Fibroblast of the aortic adventitia (primary cell): ENCODE measurements at regions not wholly inside any gene's neighbourhood (a gene's known extent, or its start where the extent isn't known, plus 50 kb on each side); places are given as distances from the start of the nearest gene placed in this dataset.

Experiments used
- DNase-seq: peaks from one replicate; pipeline ENCODE4 v3.0.0-alpha.2; 2010; ENCODE audit warnings: low read depth
- H3K4me3 ChIP-seq: 2 replicates; pipeline ENCODE4 v1.5.1; 2011; ENCODE audit warnings: low read depth, mild to moderate bottlenecking, control low read depth, low read length, moderate library complexity
- TF ChIP-seq, protein P1 (sequence below): IDR thresholded peaks from 2 replicates; pipeline ENCODE4 v1.5.1; 2011; ENCODE audit warnings: mild to moderate bottlenecking, low read length, control low read depth, inconsistent platforms; ENCODE audit not compliant: insufficient read depth

DNA sequence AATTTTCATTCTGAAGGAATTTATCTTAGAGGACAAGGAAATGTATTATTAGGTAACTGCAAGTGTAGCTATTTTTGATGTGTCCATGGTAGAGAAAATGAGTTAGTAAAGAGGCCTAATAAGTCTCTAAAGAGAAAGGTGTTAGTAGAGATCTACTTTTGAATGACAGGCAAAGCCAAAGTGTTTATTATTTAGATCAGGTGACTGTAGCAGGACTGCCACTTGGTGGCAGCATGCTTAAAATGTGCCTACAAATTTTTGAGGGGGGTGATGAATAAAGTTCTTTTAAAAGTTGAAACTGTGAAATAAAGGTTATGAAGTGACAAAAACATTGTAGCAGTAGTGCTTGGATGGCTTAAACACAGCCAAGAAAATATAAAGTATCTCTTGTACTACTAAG is 421.5 kb upstream of the MEIS1 start:
- no peak for DNase-seq
- TF ChIP-seq, protein P1, sequence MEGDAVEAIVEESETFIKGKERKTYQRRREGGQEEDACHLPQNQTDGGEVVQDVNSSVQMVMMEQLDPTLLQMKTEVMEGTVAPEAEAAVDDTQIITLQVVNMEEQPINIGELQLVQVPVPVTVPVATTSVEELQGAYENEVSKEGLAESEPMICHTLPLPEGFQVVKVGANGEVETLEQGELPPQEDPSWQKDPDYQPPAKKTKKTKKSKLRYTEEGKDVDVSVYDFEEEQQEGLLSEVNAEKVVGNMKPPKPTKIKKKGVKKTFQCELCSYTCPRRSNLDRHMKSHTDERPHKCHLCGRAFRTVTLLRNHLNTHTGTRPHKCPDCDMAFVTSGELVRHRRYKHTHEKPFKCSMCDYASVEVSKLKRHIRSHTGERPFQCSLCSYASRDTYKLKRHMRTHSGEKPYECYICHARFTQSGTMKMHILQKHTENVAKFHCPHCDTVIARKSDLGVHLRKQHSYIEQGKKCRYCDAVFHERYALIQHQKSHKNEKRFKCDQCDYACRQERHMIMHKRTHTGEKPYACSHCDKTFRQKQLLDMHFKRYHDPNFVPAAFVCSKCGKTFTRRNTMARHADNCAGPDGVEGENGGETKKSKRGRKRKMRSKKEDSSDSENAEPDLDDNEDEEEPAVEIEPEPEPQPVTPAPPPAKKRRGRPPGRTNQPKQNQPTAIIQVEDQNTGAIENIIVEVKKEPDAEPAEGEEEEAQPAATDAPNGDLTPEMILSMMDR, result no peak
- no peak overlapping the region for H3K4me3 ChIP-seq

DNA sequence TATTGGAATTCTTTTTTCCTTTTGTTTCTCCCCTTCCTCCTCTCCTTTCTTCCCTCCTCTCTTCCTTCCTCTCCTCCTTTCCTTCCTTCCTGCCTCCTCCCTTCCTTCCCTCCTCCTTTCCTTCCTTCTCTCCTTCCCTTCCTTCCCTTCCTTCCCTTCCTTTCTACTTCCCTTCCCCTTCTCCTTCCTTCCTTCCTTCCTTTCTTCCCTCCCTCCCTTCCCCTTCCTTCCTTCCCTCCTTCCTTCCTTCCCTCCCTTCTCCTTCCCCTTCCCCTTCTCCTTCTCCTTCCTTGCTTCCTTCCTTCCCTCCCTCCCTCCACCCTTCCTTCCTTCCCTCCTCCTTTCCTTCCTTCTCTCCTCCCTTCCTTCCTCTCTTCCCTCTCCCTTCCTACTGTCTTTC is 431.0 kb upstream of the MEIS1 start:
- DNase-seq, result no peak
- TF ChIP-seq, protein P1, result no peak
- no peak overlapping the region for H3K4me3 ChIP-seq

- TF ChIP-seq, protein P1, result no peak
- DNase-seq, result no peak
- H3K4me3 ChIP-seq, result no peak overlapping the region
Observed at GRCh38 chr2:66001538-66001937, 433.4 kb upstream of the MEIS1 start.

DNA sequence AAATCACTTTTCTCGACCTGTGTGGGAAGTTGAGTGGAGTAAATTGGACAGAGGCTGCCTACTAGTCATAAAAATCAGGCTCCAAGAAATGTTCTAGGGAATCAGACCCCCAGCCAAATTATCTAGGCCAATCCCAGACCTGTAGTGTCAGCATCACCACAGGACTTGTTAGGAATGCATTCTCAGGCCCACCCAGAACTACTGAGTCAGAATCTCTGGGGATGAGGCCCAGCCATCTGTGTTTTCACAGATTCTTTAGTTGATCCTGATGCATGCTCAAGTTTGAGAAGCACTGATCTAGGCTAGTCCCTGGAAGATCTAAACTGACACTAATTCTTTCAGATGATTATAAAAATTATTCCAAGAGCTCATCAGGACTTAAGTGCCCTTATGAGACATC is 434.0 kb upstream of the MEIS1 start:
- TF ChIP-seq, protein P1, result no peak
- DNase-seq, result no peak
- H3K4me3 ChIP-seq, result no peak overlapping the region

DNA sequence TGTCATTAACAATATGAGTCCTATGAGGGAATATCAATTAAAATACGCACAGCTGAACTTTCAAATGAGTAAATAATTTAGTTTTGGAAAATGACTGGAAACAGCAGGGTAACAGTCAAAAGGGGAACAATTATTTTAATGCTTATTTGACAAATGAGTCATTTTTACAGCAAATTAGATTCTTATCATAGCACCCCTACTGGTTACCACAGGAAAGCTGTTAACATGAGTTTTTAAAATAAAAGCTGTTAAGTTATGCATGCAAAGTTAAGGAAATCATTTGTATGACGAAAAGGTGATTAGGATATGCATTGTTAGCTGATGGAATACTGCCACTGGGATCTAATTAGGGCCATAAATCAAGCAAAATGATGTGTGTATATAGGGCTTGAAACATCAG is 435.1 kb upstream of the MEIS1 start:
- DNase-seq, result no peak
- H3K4me3 ChIP-seq, result no peak overlapping the region
- TF ChIP-seq, protein P1, result no peak

DNA sequence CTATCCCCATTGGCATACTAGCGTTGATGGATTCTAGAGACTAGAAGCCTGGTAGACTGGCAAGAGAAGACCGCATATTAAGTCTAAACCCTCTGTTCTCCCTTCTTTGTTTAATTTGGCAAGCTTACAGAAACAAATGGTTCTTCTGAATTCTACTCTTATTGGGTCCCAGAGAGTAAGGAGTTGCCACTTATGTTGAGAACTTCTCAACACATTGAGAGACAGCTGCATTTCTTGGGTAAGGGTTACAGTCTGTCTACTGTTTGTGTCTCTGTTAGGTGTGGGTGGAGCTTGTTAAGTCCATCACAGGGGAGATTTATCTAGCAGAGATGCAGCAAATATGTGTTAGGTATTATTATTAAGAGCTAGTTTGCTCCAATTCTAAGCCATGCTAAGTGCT is 435.8 kb upstream of the MEIS1 start:
- no peak overlapping the region for H3K4me3 ChIP-seq
- TF ChIP-seq, protein P1, result no peak
- no peak for DNase-seq

DNA sequence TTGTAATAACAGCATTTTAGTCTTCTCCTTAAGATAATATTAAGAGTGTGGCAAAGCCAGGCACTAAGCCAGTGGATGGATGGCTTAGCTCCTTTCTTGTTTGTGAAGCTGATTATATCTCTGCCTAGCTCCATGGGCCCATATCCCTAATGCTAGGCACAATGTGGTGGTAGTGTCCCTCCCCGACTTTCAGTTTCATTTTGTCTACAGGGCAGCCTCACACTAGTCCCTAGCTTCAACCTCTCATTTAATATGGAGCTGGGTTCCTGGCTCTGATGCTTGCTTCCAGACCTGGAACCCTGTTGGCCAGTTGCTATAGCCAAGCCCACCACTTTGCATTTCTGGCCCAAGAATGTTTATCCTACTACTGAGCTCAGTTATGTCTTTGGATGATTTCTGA is 437.0 kb upstream of the MEIS1 start:
- DNase-seq, result no peak
- TF ChIP-seq, protein P1, result no peak
- H3K4me3 ChIP-seq, result no peak overlapping the region
